Hepatic stellate cell (primary cell): ENCODE measurements at regions not wholly inside any gene's neighbourhood (a gene's known extent, or its start where the extent isn't known, plus 50 kb on each side); places are given as distances from the start of the nearest gene placed in this dataset.
"Not testable (repeated sequence)": the region's sequence is repeated elsewhere in the genome, so short reads cannot be mapped to it uniquely, and the experiment has no call there.

ENCODE experiments used
- DNase-seq: peaks from one replicate; pipeline ENCODE4 v3.0.0; 2011; ENCODE audit warnings: low spot score

GRCh38 chr6:155656024-155656423, 200.4 kb upstream of the NOX3 start:
- no peak for DNase-seq

DNA sequence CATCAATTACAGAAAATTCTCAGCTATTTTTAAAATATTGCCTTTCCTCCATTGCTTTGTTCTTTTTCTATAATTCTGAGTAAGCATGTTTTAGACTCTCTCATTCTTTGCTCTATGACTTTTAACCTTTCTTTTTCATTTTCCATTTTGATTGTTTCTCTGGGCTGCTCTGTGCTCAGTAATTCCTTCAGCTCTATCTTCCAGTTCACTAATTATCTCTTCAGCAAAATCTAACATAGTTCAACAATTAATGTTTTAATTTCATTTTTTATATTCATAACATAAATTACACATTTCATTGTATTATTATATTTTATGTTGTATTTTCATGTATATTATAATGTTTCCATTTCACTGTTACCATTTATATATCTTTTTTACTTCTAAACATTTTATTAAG, 198.8 kb upstream of the NOX3 start:
- no peak for DNase-seq

DNA sequence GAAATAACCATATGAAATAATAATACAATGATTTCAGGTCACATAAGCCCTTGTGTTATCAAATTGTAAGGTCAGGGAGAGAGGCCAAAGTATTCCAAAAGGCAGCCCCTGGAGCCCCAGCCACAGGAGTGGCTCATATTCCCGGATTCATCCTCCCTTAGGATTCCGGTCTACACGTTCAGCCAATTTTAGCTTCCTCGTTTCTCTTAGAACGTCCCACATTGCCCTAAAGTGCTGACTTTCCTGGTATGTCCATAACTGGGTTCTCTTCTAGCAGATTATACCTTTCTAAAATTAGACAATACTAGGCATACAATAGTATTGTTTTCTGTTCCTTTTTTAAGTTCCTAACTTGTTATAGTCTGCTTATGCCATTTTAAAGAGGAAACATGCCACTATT, 192.7 kb upstream of the NOX3 start:
- no peak for DNase-seq

- no peak for DNase-seq
Measured at GRCh38 chr6:155647354-155647753, 191.7 kb upstream of the NOX3 start.

DNA sequence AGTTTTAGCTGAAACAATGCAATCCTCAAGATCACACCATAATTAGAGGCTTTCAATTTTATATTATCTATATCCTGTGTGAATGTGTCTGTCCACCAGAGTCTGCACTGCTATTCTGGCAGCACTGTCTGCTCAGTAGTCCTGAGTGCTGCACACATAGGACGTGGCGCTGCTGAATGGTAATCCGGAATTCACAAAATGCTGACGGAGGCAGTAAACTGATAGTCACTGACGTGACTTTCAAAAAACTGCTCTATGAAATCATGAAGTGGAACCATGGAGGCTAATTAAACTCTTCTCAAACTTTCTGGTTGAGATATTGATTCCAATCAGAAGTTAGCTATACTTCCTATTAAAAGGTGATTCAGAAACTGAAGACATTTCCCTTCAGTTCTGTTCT, 190.8 kb upstream of the NOX3 start:
- no peak for DNase-seq

DNA sequence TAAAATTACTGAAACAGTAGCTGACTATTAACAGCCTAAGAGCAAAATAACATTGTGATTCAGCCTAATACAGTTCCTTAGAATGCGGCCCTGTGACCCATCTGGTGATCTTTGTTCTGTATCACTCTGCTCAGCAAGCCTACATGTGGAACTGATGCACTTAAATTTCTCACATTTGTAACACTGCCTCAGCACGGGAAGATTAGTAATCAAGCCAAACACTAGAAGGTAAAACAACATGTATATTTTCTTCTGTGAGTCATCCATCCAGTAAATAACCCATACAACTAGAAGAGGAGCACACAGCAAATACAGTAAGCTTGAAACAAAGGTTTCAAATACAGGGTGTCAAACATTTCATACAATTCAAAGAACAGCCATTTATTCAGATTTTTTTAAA, 189.7 kb upstream of the NOX3 start:
- no peak for DNase-seq

GRCh38 chr6:155641603-155642002, 186.0 kb upstream of the NOX3 start:
- no peak for DNase-seq

- DNase-seq = no peak
Measured at GRCh38 chr6:155638200-155638599, 182.6 kb upstream of the NOX3 start.

DNA sequence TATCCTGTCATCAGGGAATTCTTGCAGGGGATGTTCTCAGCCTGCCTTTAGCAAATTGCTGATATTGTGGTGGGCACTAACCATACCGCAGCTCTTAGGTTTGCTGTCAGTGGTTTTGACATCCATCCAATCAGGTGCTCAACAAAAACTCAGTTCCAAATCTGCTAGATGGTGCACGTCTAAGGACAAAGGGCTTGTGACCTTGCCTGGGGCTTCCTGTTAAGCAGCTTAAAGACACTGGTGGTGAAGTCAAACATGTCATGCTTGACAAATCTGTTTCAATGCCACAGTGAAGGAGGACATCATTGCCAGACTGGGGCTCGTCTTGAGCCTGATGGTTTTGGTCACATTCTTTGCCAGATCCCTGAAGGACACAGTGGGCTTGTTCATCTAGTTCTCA, 179.8 kb upstream of the NOX3 start:
- no peak for DNase-seq

- DNase-seq = no peak
Measured at GRCh38 chr6:155630085-155630484, 174.4 kb upstream of the NOX3 start.

GRCh38 chr6:155629652-155630051, 174.0 kb upstream of the NOX3 start:
- no peak for DNase-seq

DNA sequence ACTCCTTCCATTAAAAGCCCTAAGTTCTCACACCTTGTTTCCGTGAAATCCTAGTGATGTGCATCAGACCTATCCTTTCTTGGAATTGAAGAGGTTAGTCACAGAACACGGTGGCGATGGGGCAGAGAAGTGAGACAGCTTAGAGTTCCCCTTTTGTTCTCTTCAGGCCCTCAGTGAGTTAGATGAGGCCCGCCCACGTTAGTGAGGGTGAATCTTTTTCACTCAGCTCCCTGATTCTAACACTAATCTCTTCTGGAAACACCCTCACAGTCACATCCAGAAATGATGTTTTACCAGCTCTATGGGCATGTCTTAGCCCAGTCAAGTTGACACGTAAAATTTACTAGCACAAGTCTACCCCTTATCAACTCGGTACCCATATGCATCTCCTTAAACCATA, 172.7 kb upstream of the NOX3 start:
- no peak for DNase-seq

DNA sequence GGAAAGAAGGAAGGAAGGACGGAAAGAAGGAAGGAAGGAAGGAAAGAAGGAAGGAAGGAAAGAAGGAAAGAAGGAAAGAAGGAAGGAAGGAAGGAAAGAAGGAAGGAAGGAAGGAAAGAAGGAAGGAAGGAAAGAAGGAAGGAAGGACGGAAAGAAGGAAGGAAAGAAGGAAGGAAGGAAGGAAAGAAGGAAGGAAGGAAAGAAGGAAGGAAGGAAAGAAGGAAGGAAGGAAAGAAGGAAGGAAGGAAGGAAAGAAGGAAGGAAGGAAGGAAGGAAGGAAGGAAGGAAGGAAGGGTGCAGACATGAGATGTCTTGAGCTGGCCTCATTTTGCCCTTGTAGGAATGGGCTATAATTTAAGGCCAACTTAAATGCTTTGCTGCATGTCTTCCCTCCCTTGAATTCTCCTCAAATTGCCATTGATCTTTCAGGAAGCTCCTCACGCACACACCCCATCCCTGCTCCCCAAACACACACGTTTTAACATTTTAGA, 172.1 kb upstream of the NOX3 start:
- not testable (repeated sequence) for DNase-seq

GRCh38 chr6:155623450-155624178, 168.0 kb upstream of the NOX3 start:
- no peak for DNase-seq

DNA sequence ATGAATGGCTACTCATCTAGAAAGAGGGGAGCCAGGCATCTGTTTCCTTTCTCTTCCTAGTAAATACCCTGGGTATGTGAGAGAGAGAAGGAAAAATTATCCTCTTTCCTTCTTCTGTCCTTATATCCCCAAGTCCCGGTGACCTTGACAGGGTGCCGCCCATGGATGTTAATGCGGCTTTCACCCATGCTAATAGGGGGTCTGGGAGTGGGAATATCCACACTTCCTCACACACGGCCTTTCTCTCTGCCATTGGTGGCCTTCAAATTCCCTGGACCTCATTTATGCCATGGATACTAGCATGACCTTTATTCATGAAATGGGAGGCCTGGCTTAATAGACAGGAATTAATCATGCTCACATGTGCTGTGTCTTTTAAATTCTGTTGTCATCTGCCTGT, 159.0 kb upstream of the NOX3 start:
- DNase-seq = no peak

DNA sequence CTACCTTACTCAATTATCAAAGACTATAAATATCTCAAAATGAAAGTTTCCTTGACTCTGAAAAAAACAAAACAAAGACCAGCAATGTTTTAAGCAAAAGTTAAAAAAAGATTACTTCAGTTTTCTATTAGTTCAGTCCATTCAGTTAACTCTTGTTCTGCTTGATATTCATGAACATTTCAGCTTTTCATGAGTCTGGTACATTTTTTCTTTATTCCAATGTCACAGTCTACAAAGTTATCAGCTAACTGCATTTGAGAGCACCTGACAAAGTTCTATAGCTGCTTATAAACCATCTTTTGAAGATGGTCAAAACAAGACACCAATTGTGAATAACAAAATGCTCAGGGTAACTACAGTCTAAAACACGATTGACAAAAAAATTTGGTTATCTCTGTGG, 156.1 kb upstream of the NOX3 start:
- DNase-seq = no peak

DNA sequence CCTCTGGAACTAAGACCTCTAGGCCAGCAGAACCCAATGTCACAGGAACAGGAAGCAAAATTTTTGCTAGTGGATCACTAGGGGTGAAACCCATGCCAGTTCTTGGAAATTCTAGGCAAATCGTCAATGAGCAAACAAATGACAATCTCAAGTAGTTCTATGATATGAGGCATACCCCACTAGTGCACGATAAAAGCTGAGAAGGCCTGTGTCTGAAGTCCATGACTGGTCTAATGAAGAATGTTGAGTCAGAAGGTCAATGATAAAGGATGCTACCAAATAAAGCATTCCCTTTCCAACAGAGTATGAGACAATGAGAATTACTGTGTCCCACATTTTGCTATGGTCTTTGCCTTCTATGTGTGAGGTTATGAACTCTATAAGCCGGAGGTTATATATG, 149.4 kb upstream of the NOX3 start:
- DNase-seq = no peak

DNA sequence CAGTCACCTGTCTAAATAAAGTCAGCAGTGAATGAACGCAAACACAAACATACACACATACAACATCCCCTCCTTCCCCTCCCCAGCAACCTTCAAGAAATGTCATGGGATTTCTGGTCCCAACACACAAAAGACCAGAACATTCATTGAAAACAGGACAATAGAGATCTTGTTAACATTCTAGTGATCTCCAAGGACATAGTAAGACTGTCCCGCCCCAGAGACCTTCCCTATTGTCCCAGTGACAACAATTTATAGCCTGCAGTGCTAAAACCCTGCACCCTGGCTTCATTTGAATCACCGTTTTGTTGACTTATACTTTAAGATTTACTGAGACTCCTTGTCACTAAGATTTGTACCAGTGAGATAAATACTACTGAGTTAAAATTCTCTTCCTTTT, 143.9 kb upstream of the NOX3 start:
- no peak for DNase-seq

GRCh38 chr6:155599160-155599559, 143.5 kb upstream of the NOX3 start:
- no peak for DNase-seq

- no peak for DNase-seq
Measured at GRCh38 chr6:155595284-155595683, 139.6 kb upstream of the NOX3 start.

DNA sequence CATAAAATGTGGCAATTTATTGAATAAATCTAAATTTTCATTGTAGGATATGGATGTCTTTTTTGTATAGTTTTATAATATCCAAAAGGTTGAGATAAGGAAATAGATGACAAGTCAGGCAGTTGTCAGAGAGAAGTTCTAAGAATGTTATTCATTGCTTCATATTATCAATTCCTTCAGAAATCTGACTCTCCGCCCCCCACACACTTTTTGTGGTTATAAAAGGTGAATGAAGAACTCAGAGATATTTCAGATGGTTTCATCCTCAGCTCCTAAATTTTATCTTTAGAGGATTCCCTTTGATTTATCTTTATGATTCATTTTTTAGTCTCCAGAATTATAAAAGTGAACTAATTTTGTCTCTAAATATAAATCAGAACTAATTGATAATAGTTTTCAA, 136.1 kb upstream of the NOX3 start:
- DNase-seq = no peak

DNA sequence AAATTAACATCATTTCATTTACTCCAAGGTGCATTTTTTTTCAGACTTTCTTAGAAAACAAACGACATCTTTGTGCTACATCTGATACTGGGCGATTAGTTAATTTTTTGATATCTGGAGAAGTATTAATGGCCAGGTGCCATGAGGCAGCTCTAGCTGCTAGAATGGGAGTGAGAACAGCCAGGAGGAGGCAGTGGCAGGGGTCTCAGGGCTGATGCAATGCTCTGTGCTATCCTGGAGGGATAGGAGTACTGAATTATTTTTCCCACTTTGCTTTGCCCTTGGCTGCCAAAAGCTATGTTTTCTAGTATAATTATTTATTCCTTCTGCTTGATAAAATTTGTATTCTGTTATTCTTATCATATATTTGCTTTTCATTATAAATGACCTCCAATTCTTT, 133.6 kb upstream of the NOX3 start:
- no peak for DNase-seq

DNA sequence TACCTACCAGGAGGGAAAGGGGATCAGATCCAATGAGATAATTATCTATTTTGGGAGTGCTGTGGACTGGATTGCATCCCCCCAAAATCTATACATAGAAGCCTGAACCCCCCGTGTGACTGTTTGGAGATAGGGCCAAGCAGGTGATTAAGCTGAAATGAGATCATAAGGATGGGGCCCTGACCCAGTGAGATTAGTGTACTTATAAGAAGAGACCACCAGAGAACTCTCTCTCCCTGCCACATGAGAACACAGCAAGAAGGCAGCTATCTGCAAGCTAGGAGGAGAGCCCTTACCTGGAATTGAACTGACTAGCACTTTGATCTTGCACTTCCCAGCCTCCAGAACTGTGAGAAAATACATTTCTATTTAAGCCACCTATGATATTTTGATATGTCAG, 132.2 kb upstream of the NOX3 start:
- DNase-seq = no peak

DNA sequence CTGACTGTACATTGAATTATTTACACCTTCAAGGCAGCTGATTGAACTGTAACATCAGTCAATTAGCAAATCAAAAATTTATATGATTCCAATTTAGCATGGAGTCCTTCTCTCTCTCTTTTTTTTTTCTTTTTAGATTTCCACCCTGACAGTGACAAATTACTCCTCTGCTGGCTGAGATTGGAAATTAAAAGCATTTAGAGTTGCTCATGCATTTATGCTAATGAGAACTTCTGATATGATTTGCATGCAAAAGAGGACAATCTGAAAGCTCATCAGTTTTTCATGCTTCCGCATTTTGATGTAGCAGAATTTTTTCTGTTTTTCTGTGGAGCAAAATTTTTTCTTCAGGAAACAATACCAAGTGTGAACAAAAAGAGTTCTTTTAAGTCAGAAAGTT, 130.5 kb upstream of the NOX3 start:
- DNase-seq = no peak

DNA sequence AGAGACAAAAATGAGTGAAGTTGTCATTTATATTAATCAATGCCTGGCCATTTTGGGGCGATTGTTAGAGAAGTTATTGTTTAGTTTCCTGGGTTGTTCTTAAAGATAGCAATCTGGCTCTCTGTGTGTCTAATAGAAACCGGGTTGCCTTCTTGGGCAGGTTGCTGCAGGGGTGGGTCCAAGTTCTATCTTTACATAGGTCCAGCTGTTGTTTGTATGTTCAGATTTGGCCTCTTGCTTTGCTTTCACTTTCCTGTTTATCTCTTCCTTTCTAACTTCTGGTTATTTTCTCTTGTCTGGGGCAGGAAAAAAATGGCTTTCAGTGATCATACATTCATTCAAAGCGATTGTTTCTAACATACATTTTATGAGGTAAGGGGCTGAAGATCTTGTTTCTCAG, 128.4 kb upstream of the NOX3 start:
- no peak for DNase-seq
